IMR-90 (cell line): ENCODE measurements at regions not wholly inside any gene's neighbourhood (a gene's known extent, or its start where the extent isn't known, plus 50 kb on each side); places are given as distances from the start of the nearest gene placed in this dataset.

Experiments used
- ATAC-seq: fragments of 200-7000 bp; cut with Tn5 transposase; 2 replicates; pipeline ENCODE4 v1.9.1; 2020; ENCODE audit warnings: low read depth, mild to moderate bottlenecking, moderate library complexity
- BruUV-seq: library from RNA; stranded (reverse); fragments of 400-500 nt; replicated peaks from 2 replicates; lab custom pipeline; 2021; lab: Mats Ljungman, UMichigan
- CTCF ChIA-PET: fragments of 300-600 bp; formaldehyde crosslinking; extraction: SDS; loops from one replicate; lab custom pipeline; 2021; ENCODE audit warnings: antibody characterized with exemption; lab: Yijun Ruan, JAX
- POLR2A ChIA-PET: fragments of 300-600 bp; sonication (Branson Sonifier 250); formaldehyde crosslinking; loops from one replicate; lab custom pipeline; 2022; ENCODE audit warnings: antibody characterized with exemption; ENCODE audit not compliant: unreplicated experiment; lab: Charles Lee
- DNase-seq: peaks from one replicate; pipeline ENCODE4 v3.0.0; 2013
- H2AFZ ChIP-seq: replicated peaks from 2 replicates; pipeline ENCODE3; 2013; ENCODE audit warnings: low read length, mild to moderate bottlenecking; ENCODE audit not compliant: poor library complexity
- H2AK5ac ChIP-seq: 2 replicates; pipeline ENCODE4 v1.6.1; 2013; ENCODE audit warnings: low read depth, low read length, inconsistent platforms
- H2AK9ac ChIP-seq: replicated peaks from 2 replicates; pipeline ENCODE3; 2013; ENCODE audit warnings: mild to moderate bottlenecking, low read depth, low read length, moderate library complexity; ENCODE audit not compliant: poor library complexity
- H2BK120ac ChIP-seq: 2 replicates; pipeline ENCODE4 v1.6.1; 2013; ENCODE audit warnings: low read depth, low read length, inconsistent platforms
- H2BK15ac ChIP-seq: 3 replicates; pipeline ENCODE4 v1.6.1; 2013; ENCODE audit warnings: low read depth, low read length, inconsistent platforms
- H2BK20ac ChIP-seq: 2 replicates; pipeline ENCODE4 v1.6.1; 2013; ENCODE audit warnings: low read depth, mild to moderate bottlenecking, inconsistent platforms, low read length, moderate library complexity
- H2BK5ac ChIP-seq: 2 replicates; pipeline ENCODE4 v1.6.1; 2013; ENCODE audit warnings: mild to moderate bottlenecking, low read depth, low read length, inconsistent platforms; ENCODE audit not compliant: poor library complexity, severe bottlenecking
- H3K14ac ChIP-seq: replicated peaks from 2 replicates; pipeline ENCODE4 v1.6.1; 2013; ENCODE audit warnings: low read depth, low read length, inconsistent platforms
- H3K18ac ChIP-seq: 2 replicates; pipeline ENCODE4 v1.6.1; 2013; ENCODE audit warnings: low read depth, low read length, control low read depth
- H3K23ac ChIP-seq: 2 replicates; pipeline ENCODE4 v1.6.1; 2013; ENCODE audit warnings: low read depth, low read length, inconsistent platforms
- H3K27ac ChIP-seq: 2 replicates; pipeline ENCODE4 v1.5.1; 2013; ENCODE audit warnings: mild to moderate bottlenecking, control low read depth, low read length; ENCODE audit not compliant: insufficient read depth
- H3K27me3 ChIP-seq: 2 replicates; pipeline ENCODE4 v1.6.1; 2013; ENCODE audit warnings: low read length; ENCODE audit not compliant: control insufficient read depth, insufficient read depth
- H3K36me3 ChIP-seq: 2 replicates; pipeline ENCODE4 v1.6.1; 2013; ENCODE audit warnings: low read length, mixed read lengths; ENCODE audit not compliant: control insufficient read depth, insufficient read depth
- H3K4ac ChIP-seq: 2 replicates; pipeline ENCODE4 v1.6.1; 2013; ENCODE audit warnings: low read depth, low read length, inconsistent platforms
- H3K4me1 ChIP-seq: 2 replicates; pipeline ENCODE4 v1.6.1; 2013; ENCODE audit warnings: low read length, mixed read lengths; ENCODE audit not compliant: control insufficient read depth, insufficient read depth
- H3K4me2 ChIP-seq: 2 replicates; pipeline ENCODE4 v1.6.1; 2013; ENCODE audit warnings: low read depth, mild to moderate bottlenecking, control low read depth, low read length, moderate library complexity
- H3K4me3 ChIP-seq: 2 replicates; pipeline ENCODE4 v1.5.1; 2013; ENCODE audit warnings: low read depth, mild to moderate bottlenecking, control low read depth, low read length, moderate library complexity; ENCODE audit not compliant: insufficient read depth
- H3K56ac ChIP-seq: 2 replicates; pipeline ENCODE4 v1.6.1; 2013; ENCODE audit warnings: low read length, inconsistent platforms; ENCODE audit not compliant: insufficient read depth; ENCODE audit errors: extremely low read depth
- H3K79me1 ChIP-seq, 2 experiments: 2 replicates each; pipeline ENCODE4 v1.6.1; 2013; ENCODE audit warnings: low read length in 2 of 2, inconsistent platforms in 1 of 2, low read depth in 1 of 2
- H3K9ac ChIP-seq: 2 replicates; pipeline ENCODE4 v1.6.1; 2013; ENCODE audit warnings: low read depth, low read length, control low read depth
- H3K9me1 ChIP-seq: 2 replicates; pipeline ENCODE4 v1.6.1; 2013; ENCODE audit warnings: low read length, inconsistent platforms; ENCODE audit not compliant: insufficient read depth
- H3K9me3 ChIP-seq: 2 replicates; pipeline ENCODE4 v1.6.1; 2013; ENCODE audit warnings: low read length; ENCODE audit not compliant: control insufficient read depth, insufficient read depth
- H4K20me1 ChIP-seq: 2 replicates; pipeline ENCODE4 v1.6.1; 2013; ENCODE audit warnings: low read length, inconsistent platforms; ENCODE audit not compliant: insufficient read depth
- H4K5ac ChIP-seq: 2 replicates; pipeline ENCODE4 v1.6.1; 2013; ENCODE audit warnings: mild to moderate bottlenecking, low read depth, low read length, control low read depth
- H4K8ac ChIP-seq, 2 experiments: 2 replicates each; pipeline ENCODE4 v1.6.1; 2013; ENCODE audit warnings: low read depth in 2 of 2, low read length in 2 of 2, control low read depth in 1 of 2, inconsistent platforms in 1 of 2
- H4K91ac ChIP-seq: 2 replicates; pipeline ENCODE4 v1.6.1; 2013; ENCODE audit warnings: low read depth, low read length, inconsistent platforms; ENCODE audit not compliant: insufficient read depth
- BHLHE40 ChIP-seq: fragments of 150-350 bp; IDR thresholded peaks from 2 replicates; pipeline ENCODE4 v1.6.1; 2016; ENCODE audit warnings: mild to moderate bottlenecking, low read depth, low read length
- CEBPB ChIP-seq: IDR thresholded peaks from 2 replicates; pipeline ENCODE4 v1.6.1; 2012; ENCODE audit warnings: low read depth, low read length, improper control_type of control experiment
- CHD1 ChIP-seq: IDR thresholded peaks from 2 replicates; pipeline ENCODE4 v1.6.1; 2012; ENCODE audit warnings: low read depth, low read length, improper control_type of control experiment
- CTCF ChIP-seq: conservative IDR thresholded peaks from 2 replicates; pipeline ENCODE4 v1.5.1; 2012; ENCODE audit warnings: mild to moderate bottlenecking, low read depth, low read length, improper control_type of control experiment
- ELK1 ChIP-seq: fragments of 150-350 bp; IDR thresholded peaks from 2 replicates; pipeline ENCODE4 v1.6.1; 2016; ENCODE audit warnings: low read depth, mild to moderate bottlenecking, low read length, moderate library complexity, borderline replicate concordance
- FOS ChIP-seq: fragments of 150-350 bp; IDR thresholded peaks from 2 replicates; pipeline ENCODE4 v1.6.1; 2016; ENCODE audit warnings: low read depth, low read length
- MAFK ChIP-seq: IDR thresholded peaks from 2 replicates; pipeline ENCODE4 v1.6.1; 2012; ENCODE audit warnings: low read depth, low read length, improper control_type of control experiment
- MAZ ChIP-seq: IDR thresholded peaks from 2 replicates; pipeline ENCODE4 v1.6.1; 2012; ENCODE audit warnings: low read depth, mild to moderate bottlenecking, low read length, improper control_type of control experiment, moderate library complexity, borderline replicate concordance
- MXI1 ChIP-seq: IDR thresholded peaks from 2 replicates; pipeline ENCODE4 v1.6.1; 2012; ENCODE audit warnings: low read depth, mild to moderate bottlenecking, low read length, moderate library complexity, borderline replicate concordance
- NFE2L2 ChIP-seq: fragments of 150-350 bp; IDR thresholded peaks from 2 replicates; pipeline ENCODE4 v1.6.1; 2016; ENCODE audit warnings: low read depth, mild to moderate bottlenecking, low read length
- POLR2A ChIP-seq: IDR thresholded peaks from 2 replicates; pipeline ENCODE4 v1.6.1; 2012; ENCODE audit warnings: mild to moderate bottlenecking, low read depth, low read length
- RAD21 ChIP-seq: IDR thresholded peaks from 2 replicates; pipeline ENCODE4 v1.6.1; 2012; ENCODE audit warnings: low read length, improper control_type of control experiment
- RCOR1 ChIP-seq: IDR thresholded peaks from 2 replicates; pipeline ENCODE4 v1.6.1; 2012; ENCODE audit warnings: mild to moderate bottlenecking, low read length, improper control_type of control experiment; ENCODE audit not compliant: insufficient replicate concordance
- RFX5 ChIP-seq: IDR thresholded peaks from 2 replicates; pipeline ENCODE4 v1.8.0; 2012; ENCODE audit warnings: low read depth, mild to moderate bottlenecking, low read length, moderate library complexity
- WGBS, 2 experiments: methylation state at CpG; one replicate each; pipeline versions ENCODE4 v1.1.5 to v1.1.7; 2013; ENCODE audit warnings: missing lambda C conversion rate in 2 of 2; ENCODE audit not compliant: insufficient read length in 1 of 2; ENCODE audit errors: extremely low coverage in 2 of 2; 5-methylcytosine and 5-hydroxymethylcytosine counted together
- dilution Hi-C: fragments of 300-500 bp; cut with HindIII; formaldehyde crosslinking; loops from one replicate; pipeline ENCODE4 v1.14.3; 2018; ENCODE audit warnings: low sequenced_read_pairs; ENCODE audit not compliant: unreplicated experiment
- in situ Hi-C: fragments of 300-500 bp; cut with MboI; formaldehyde crosslinking; loops from 3 replicates; pipeline ENCODE4 v1.14.3; 2019; ENCODE audit warnings: low sequenced_read_pairs, inconsistent platforms, mixed read lengths
- intact Hi-C: fragments of 100-400 bp; cut with micrococcal nuclease; formaldehyde crosslinking; loops from 2 replicates; pipeline ENCODE4 v1.10.0; 2022
- TF ChIP-seq, protein P1 (sequence below): fragments of 150-350 bp; IDR thresholded peaks from 2 replicates; pipeline ENCODE4 v1.6.1; 2017; ENCODE audit warnings: mild to moderate bottlenecking, antibody characterized with exemption, low read length, low read depth

DNA sequence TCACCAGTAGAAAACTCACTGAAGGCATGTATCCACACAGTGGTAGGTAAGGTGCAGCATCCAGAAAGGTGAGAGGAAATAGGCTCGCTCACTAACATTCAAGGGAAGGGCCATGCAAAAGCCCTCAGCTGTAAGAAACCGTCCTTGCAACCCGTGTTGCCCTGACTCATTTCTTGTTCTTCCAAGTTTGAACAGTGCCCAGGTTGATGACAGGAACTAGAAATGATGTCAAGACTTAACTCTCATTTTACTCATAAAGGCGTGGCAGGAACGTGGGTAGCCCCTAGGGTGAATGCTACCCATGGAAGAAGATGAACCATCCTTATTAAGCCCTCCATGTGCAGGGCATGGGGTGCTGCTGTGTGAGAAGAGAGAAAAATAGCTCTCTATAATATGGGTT, 187.6 kb downstream of the CD83 start:
- H4K91ac ChIP-seq = no peak overlapping the region
- TF ChIP-seq, protein P1, sequence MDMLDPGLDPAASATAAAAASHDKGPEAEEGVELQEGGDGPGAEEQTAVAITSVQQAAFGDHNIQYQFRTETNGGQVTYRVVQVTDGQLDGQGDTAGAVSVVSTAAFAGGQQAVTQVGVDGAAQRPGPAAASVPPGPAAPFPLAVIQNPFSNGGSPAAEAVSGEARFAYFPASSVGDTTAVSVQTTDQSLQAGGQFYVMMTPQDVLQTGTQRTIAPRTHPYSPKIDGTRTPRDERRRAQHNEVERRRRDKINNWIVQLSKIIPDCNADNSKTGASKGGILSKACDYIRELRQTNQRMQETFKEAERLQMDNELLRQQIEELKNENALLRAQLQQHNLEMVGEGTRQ = no peak
- no peak for TF ChIP-seq POLR2A
- no peak for TF ChIP-seq CHD1
- TF ChIP-seq MXI1 = no peak
- TF ChIP-seq RCOR1 = no peak
- TF ChIP-seq CTCF = no peak
- no peak for TF ChIP-seq BHLHE40
- TF ChIP-seq CEBPB = no peak
- TF ChIP-seq ELK1 = no peak
- TF ChIP-seq RAD21 = no peak
- TF ChIP-seq MAFK = no peak
- no peak for TF ChIP-seq RFX5
- no peak for TF ChIP-seq MAZ
- TF ChIP-seq FOS = no peak
- no peak for TF ChIP-seq NFE2L2
- no peak overlapping the region for H3K4ac ChIP-seq
- no peak overlapping the region for H4K5ac ChIP-seq
- no peak overlapping the region for H4K8ac ChIP-seq
- dilution Hi-C loops = no loop called here
- ChIA-PET CTCF (no interaction called here), POLR2A (no interaction called here)
- no peak overlapping the region for H3K27ac ChIP-seq
- H3K36me3 ChIP-seq = no peaks in the 10 kb centered on the region
- H3K9me1 ChIP-seq = no peaks in the 10 kb centered on the region
- no peak overlapping the region for H3K56ac ChIP-seq
- H3K4me3 ChIP-seq = no peak overlapping the region
- H3K27me3 ChIP-seq = peaks cover 26% of the 10 kb centered on the region
- intact Hi-C loops = no loop called here
- no peaks in the 10 kb centered on the region for H3K9me3 ChIP-seq
- H3K23ac ChIP-seq = no peak overlapping the region
- H2AK5ac ChIP-seq = no peak overlapping the region
- no TSS peak for BruUV-seq
- no peak for ATAC-seq
- H2BK15ac ChIP-seq = no peak overlapping the region
- H2AK9ac ChIP-seq = no peak overlapping the region
- H3K9ac ChIP-seq = no peak overlapping the region
- in situ Hi-C loops = no loop called here
- no CpG with 5 or more reads among the region's 5 CpGs for WGBS, 2 experiments
- no peak for DNase-seq
- no peak overlapping the region for H2BK5ac ChIP-seq
- H3K14ac ChIP-seq = no peak overlapping the region
- H2AFZ ChIP-seq = no peak overlapping the region
- no peaks in the 10 kb centered on the region for H3K4me1 ChIP-seq
- no peak overlapping the region for H2BK20ac ChIP-seq
- H4K20me1 ChIP-seq = no peaks in the 10 kb centered on the region
- no peak overlapping the region for H3K4me2 ChIP-seq
- H3K18ac ChIP-seq = no peak overlapping the region
- H3K79me1 ChIP-seq = no peaks in the 10 kb centered on the region
- no peak overlapping the region for H2BK120ac ChIP-seq
